ENCODE measurements at regions not wholly inside any gene's neighbourhood (a gene's known extent, or its start where the extent isn't known, plus 50 kb on each side); places are given as distances from the start of the nearest gene placed in this dataset.

DNA sequence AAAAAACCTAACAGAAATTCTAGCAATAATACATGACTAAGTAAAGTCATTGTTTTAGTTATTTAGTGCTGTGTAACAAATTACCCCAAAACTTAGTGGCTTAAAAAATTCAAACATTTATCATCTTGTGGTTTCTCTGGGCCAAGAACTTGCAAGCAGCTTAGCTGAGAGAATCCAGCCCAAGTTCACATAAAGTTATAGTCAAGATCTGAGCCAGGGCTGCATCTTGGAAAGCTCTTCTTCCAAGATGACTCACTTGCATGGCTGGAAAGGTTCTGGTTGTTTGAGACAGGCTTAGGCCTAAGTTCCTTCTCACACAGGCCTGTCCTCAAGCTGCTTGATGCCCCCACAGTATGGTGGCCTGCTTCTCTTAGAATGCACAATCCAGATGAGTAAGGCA lies 217.8 kb upstream of the TSHZ2 start:
- no peak overlapping the region for H3K4ac ChIP-seq (ENCODE audit: low read depth, low read length)
- no peaks in the 10 kb centered on the region for H4K20me1 ChIP-seq (ENCODE audit: insufficient read depth, low read length)
- no peak overlapping the region for H3K18ac ChIP-seq (ENCODE audit: low read depth, low read length)
- H3K4me3 ChIP-seq (ENCODE audit: insufficient read depth, low read depth, low read length) = no peak overlapping the region
- TF ChIP-seq RCOR1 (IDR thresholded peaks at IDR 0.05; ENCODE audit: insufficient replicate concordance, low read length) (no peak), NFE2L2 (IDR thresholded peaks at IDR 0.05; ENCODE audit: low read depth, low read length) (no peak), MAZ (IDR thresholded peaks at IDR 0.05; ENCODE audit: borderline replicate concordance, low read depth, low read length) (no peak), USF2 (IDR thresholded peaks at IDR 0.05; ENCODE audit: low read depth, low read length) (no peak), CEBPB (IDR thresholded peaks at IDR 0.05; ENCODE audit: low read depth, low read length) (no peak), BHLHE40 (IDR thresholded peaks at IDR 0.05; ENCODE audit: low read depth, low read length) (no peak)
- no peak overlapping the region for H3K23ac ChIP-seq (ENCODE audit: low read depth, low read length)
- no peak overlapping the region for H3K4me2 ChIP-seq (ENCODE audit: low read depth, low read length)
- H2BK20ac ChIP-seq (ENCODE audit: low read depth, low read length) = no peak overlapping the region
- DNase-seq = no peak
- no peaks in the 10 kb centered on the region for H3K79me1 ChIP-seq (ENCODE audit: low read depth in 1 of 2, low read length in 2 of 2)
- H2AK9ac ChIP-seq (replicated peaks; ENCODE audit: low read depth, low read length, poor library complexity) = no peak overlapping the region
- dilution Hi-C loops (cut with HindIII; ENCODE audit: low sequenced_read_pairs, unreplicated experiment) (no loop called here), intact Hi-C loops (cut with micrococcal nuclease) (loop anchor here (1.0 kb wide), 1 partner anchor 40 kb away; no protein-coding TSS in a partner anchor), in situ Hi-C loops (cut with MboI; ENCODE audit: low sequenced_read_pairs) (no loop called here)
- H4K8ac ChIP-seq (ENCODE audit: low read depth in 2 of 2, low read length in 2 of 2) = no peak overlapping the region
- H3K14ac ChIP-seq (replicated peaks; ENCODE audit: low read depth, low read length) = no peak overlapping the region
- no peaks in the 10 kb centered on the region for H3K9me1 ChIP-seq (ENCODE audit: insufficient read depth, low read length)
- H3K27ac ChIP-seq (ENCODE audit: insufficient read depth, low read length) = no peak overlapping the region
- H2BK15ac ChIP-seq (ENCODE audit: low read depth, low read length) = no peak overlapping the region
- no peak for ATAC-seq (ENCODE audit: low read depth)
- H3K27me3 ChIP-seq (ENCODE audit: control insufficient read depth, insufficient read depth, low read length) = no peaks in the 10 kb centered on the region
- ChIA-PET CTCF (no interaction called here), POLR2A (ENCODE audit: unreplicated experiment) (no interaction called here)
- no peaks in the 10 kb centered on the region for H3K4me1 ChIP-seq (ENCODE audit: control insufficient read depth, insufficient read depth, low read length)
- no peak overlapping the region for H3K9ac ChIP-seq (ENCODE audit: low read depth, low read length)
- H3K9me3 ChIP-seq (ENCODE audit: control insufficient read depth, insufficient read depth, low read length) = no peaks in the 10 kb centered on the region
- H4K5ac ChIP-seq (ENCODE audit: low read depth, low read length) = no peak overlapping the region
- H2AK5ac ChIP-seq (ENCODE audit: low read depth, low read length) = no peak overlapping the region
- H2BK5ac ChIP-seq (ENCODE audit: low read depth, low read length, poor library complexity, severe bottlenecking) = no peak overlapping the region
- no peak overlapping the region for H3K56ac ChIP-seq (ENCODE audit: extremely low read depth, insufficient read depth, low read length)
- H3K36me3 ChIP-seq (ENCODE audit: control insufficient read depth, insufficient read depth, low read length) = no peaks in the 10 kb centered on the region
- no peak overlapping the region for H4K91ac ChIP-seq (ENCODE audit: insufficient read depth, low read depth, low read length)
- H2BK120ac ChIP-seq (ENCODE audit: low read depth, low read length) = no peak overlapping the region
- H2AFZ ChIP-seq (replicated peaks; ENCODE audit: low read length, poor library complexity) = no peak overlapping the region
- no TSS peak for BruUV-seq (replicated peaks)

Measured in IMR-90 (cell line).